NCI-H526 (cell line): ENCODE measurements at regions not wholly inside any gene's neighbourhood (a gene's known extent, or its start where the extent isn't known, plus 50 kb on each side); places are given as distances from the start of the nearest gene placed in this dataset.

Experiments used
- DNase-seq, 2 experiments: peaks; one replicate each; lab custom pipeline; 2025; lab: John Stamatoyannopoulos, UW

GRCh38 chr16:79265196-79265595 lies 335.3 kb downstream of the MAF start:
- no peak for DNase-seq

GRCh38 chr16:79264237-79265109 lies 336.1 kb downstream of the MAF start:
- DNase-seq: no peak

GRCh38 chr16:79263425-79263824 lies 337.1 kb downstream of the MAF start:
- no peak for DNase-seq
